NCI-H526 treated with DMSO at 0.1 percent for 48 hours (cell line): ENCODE measurements at regions not wholly inside any gene's neighbourhood (a gene's known extent, or its start where the extent isn't known, plus 50 kb on each side); places are given as distances from the start of the nearest gene placed in this dataset.
"Not testable (repeated sequence)": the region's sequence is repeated elsewhere in the genome, so short reads cannot be mapped to it uniquely, and the experiment has no call there.

ENCODE experiments used
- DNase-seq: peaks from one replicate; lab custom pipeline; 2025; lab: John Stamatoyannopoulos, UW

DNA sequence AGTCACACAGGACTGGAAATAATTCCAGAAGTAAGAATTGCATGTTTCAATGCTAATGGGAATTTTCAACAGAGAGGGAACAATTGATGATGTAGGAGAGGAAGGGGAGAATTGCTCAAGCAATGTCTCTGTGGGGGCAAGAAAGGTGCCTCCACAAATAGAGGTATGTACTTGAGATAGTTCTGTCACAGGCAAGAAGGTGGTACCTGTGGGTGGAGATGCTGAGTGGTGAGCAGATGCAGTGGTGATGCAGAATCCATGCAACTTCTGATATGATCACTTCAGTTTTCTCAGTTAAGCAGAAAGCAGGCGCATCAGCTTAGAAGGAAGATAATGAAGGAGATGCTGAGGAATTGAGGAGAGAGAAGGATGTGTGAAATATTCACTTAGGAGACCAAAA lies 55.1 kb upstream of the SEC24B start:
- DNase-seq = no peak

GRCh38 chr4:109378076-109378475 lies 55.5 kb upstream of the SEC24B start:
- DNase-seq = no peak

DNA sequence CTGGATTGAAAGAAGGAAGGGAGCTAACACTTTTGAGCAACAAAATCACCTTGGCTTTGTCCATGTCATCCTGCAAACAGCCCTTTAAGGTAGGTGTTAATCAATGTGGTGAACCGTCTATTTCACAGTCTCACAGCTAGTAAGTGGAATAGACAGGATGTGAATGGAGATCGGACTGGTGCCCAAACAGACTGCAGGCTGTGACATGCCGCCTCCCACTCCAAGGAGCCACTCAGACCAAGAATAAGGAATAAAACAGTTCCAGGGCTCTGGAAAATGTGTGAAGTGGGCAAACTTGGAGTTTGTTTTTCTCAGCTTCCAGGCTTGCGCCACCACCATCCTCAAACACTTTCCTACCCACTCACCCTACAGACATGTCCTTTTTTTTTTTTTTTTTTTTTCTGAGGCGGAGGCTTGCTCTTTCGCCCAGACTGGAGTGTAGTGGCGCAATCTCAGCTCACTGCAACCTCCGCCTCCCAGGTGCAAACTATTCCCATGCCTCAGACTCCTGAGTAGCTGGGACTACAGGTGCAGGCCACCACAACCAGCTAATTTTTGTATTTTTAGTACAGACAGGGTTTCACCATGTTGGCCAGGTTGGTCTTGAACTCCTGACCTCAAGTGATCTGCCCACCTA lies 57.7 kb upstream of the SEC24B start:
- no peak for DNase-seq

- no peak for DNase-seq
Observed at GRCh38 chr4:109368661-109369060, 65.0 kb upstream of the SEC24B start.

DNA sequence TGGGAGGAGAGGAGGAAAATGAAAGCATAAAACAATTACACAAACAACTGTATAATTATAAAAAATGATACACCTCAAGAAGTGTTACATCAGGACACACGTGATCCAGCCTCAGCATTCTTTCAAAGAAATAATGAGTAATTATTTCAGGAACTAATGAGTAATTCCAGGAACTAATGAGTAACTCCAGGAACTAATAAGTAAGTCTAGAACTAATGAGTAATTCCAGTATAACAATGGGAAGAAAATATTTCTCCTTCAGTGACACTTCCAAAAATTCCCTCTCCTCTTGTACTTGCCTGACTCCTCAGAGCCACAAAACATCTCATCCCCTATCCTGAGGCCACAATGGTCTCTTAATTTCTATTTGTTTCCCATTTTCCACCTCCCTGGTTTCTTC lies 63.5 kb upstream of the COL25A1 start:
- no peak for DNase-seq

GRCh38 chr4:109365297-109365696 lies 62.8 kb upstream of the COL25A1 start:
- not testable (repeated sequence) for DNase-seq

DNA sequence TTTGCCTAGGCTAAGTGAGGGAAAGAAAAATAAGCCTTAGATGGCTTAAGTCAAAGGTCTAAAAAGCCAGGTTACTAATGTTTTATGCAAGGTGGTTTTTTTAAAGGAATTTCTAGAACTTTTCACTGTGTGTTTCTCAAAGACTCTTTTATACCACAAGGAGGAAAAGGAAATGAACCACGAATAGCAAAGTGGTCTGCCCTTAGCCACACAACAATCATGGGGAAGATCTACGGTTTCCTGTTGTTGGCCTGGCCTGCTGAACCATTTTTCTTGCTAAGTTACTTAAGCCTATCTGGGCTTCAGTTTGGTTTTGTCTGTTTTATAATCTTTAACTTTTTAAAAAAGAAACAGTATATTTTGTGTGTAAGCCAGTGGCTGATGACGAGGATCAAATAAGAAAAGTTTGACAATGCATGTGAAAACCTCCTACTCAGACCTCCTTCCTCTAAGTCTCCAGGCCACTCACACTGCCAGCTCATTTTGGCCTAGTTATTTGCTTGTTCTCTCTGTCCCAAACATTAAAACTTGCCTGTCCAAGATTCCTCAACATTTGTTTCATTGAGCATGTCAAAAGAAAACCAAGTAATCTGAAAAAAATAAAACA lies 56.7 kb upstream of the COL25A1 start:
- no peak for DNase-seq

- no peak for DNase-seq
Observed at GRCh38 chr4:109355835-109356234, 53.4 kb upstream of the COL25A1 start.

- DNase-seq = peak; percentile 30
Observed at GRCh38 chr4:109352941-109353340, 50.5 kb upstream of the COL25A1 start.
